ENCODE measurements at regions not wholly inside any gene's neighbourhood (a gene's known extent, or its start where the extent isn't known, plus 50 kb on each side); places are given as distances from the start of the nearest gene placed in this dataset.
"Not testable (repeated sequence)": the region's sequence is repeated elsewhere in the genome, so short reads cannot be mapped to it uniquely, and the experiment has no call there.

DNA sequence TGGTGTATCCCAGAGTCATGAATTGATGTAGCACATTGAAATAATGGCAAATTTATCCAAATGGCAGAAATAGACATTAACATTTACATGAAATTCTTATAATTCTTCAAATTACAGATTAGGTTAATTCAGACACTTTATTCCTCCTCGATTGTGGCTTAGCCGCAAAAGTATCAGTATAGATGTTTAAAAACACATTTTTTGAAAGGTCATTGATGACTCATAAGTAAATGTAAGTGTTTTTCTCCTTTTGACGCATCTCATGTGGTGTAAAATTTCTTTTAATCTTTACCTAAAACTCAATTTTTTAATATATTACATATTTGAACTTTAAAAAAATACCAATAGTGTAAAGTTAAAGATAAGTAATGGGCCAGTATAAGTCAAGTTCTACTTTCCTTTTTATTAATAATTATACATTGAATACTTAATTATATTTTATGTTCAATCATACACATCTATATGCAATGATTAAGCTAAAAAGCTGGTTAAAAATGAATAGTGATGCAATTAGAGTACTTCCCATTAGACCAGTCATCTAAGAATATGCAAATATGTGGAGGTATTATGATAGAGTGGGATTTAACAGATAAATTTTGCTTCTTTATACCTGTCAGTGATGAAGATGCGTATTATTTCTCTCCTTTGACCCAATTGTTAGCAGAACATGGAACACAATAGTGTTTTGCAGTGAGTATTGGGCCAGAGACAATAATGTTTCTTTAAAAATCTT is 678.1 kb upstream of the DPPA4 start:
- DNase-seq, result no peak

DNA sequence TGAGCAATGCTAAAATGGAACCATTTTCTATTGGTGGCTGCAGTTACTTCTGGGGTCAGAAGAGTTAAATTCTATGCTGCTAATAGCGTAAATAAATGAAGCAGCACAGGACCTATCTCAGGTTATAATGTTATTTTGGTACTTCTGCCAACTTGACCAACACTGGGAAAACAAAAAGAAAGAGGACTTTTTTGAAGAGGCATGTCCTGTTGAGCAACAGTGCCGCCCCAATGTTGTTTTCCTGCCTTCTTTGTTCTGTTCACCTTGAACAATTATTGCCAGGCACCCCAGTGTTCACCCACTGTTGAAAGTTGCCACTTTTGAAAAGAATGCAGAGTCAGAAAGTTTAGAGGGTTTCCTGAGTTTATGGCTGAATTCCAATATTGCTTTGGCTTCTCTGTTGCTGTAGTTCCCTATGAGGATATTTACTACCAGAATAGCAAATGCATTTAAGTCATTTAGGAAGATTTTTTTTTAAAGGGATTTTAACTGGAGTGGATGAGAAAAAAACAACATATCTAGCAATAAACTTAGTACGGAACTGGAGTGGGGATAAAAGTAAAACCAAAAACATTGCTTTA is 679.0 kb upstream of the DPPA4 start:
- DNase-seq, result no peak

DNA sequence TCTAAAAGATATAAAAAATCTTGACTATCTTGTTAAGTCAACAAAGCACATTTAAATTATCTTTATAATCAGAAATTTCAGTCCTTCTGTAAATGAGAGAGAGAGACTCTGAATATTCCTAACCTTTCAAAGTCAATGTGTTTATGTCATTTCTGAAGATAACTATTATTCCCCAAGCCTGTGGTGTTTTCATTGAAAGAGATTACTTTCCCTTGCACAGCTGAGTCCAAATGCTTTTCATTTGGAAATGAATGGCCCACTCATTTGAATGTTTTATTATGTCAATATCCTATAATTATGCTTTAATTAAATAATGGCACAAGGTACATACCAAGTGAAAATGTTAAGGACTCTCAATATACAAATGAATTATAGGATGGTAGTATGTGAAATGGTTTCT is 680.0 kb upstream of the DPPA4 start:
- DNase-seq, result no peak

DNA sequence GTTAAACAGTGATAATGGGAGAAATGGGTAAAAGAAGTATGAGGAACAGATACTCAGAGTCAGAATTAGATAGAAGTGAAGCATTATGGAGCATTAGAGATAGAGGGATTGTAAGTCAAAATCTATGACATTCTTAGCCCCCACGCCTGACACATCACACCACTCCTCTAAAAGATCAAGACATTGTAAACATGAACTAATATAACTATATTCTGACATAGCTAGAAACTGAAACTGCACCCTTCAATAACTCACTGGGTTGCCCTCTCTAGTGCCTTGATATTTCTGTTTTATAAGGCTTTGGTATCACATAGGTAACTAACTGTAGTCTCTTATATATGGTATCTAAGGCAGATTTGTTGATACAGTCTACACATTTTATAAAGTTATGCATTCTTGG is 684.3 kb upstream of the DPPA4 start:
- no peak for DNase-seq

DNA sequence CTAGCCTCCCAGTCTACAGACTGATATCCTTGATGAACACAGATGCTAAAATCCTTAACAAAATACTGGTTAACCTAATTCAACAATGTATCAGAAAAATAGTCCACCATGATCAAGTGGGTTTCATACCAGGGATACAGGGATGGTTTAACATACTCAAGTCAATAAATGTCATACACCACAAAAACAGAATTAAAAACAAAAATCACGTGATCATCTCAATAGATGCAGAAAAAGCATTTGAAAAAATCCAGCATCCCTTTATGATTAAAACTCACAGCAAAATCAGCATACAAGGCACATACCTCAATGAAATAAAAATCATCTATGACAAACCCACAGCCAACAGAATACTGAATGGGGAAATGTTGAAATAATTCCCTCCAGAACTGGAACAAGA is 685.7 kb upstream of the DPPA4 start:
- DNase-seq, result not testable (repeated sequence)

DNA sequence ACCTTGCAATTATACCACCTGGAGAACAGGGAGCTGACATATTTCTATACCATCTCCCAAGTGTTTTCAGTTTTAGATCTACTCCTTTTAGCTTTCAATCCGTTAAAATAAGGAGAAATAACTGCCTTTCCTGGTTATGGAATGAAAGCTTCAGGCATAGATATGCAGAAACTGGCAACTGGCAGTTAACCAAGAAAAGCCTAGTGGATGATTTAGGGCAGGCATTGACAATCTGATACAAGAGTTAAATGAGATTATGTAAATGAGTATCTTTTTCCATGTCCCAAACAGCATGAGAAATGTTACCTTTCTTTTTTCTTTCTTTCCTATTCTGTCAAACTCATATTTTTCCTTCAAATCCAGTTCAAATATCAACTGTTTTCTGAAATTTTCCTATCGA is 689.1 kb upstream of the DPPA4 start:
- DNase-seq, result peak; percentile 6

DNA sequence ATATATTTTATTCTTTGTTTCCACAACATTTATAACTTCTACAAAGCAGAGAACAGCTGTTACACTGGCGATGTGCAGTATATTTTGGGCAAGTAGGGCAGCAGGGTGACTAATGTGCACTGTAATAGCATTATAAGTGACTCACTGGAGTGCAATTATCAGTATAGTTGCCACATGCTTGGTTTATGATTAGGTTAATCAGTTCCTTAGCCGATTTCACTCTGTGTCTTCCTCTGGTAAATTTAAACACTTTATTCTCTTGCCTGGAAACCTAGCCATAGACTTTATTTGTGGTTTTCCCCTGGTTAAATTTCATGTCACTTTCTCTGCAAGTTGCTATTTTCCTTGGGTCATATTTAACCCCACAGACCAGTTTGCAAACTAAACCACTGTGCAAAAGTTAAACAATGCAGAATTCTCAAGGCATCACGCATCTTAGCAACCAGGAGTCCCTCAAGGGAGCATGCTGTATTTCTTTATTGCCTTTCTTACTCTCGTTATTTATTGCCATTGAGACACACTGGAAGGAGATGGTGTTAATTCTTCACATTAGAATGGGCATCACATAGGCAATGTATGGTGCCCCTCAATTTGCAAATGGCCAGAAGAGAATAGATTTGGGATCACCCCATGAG is 690.2 kb upstream of the DPPA4 start:
- DNase-seq, result peak; percentile 37

DNA sequence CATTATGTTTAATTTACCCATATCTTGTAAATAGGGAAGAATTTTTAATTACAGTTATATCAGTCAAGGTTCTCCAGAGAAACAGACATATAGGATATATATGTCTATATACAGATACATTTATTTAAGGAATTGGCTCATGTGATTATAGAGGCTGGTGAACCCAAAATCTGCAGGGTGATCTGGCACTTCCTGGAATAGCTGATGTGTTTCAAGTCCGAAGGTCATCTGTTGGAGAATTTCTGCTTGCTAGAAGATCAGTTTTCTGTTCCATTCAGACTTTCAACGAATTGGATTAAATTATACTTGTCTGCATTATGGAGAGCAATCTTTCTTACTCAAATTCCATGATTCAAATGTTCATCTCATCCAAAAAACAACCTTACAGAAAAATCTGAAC is 694.6 kb upstream of the DPPA4 start:
- DNase-seq, result no peak

DNA sequence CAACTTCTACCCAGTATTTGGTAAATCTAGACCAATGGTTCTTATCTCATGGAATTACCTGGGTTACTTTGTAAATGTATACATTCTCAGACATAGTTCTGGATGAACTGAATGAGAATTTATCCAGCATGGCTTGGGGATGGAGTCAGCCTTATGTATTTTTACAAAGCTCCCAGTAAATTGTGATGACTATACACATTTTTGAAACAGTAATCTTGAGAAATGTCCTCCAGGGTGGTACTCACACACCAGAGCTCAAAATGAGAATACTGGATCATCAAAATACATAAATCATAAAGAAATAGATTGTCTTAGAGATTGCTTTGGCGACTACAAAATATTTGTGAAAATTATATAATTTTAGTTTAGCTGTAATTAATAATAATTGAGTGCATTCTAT is 722.1 kb upstream of the DPPA4 start:
- no peak for DNase-seq

DNA sequence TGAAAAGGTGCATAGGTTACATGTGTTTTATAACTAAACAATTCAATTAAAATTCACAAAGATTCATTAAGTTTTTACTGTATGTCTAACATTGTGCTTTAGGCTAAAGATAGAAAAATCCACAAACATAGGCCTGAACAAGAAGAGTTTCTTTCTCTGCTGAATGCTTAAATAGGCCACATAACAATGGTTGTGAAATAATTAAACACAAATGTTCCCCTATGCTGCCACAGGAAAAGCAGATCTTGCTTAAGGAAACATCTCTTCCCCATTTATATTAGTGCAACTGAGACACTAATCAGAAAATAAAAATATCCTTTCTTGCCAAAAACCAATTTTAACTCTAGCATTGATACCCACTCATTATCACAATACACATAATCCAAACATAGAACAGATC is 725.4 kb upstream of the DPPA4 start:
- no peak for DNase-seq

DNA sequence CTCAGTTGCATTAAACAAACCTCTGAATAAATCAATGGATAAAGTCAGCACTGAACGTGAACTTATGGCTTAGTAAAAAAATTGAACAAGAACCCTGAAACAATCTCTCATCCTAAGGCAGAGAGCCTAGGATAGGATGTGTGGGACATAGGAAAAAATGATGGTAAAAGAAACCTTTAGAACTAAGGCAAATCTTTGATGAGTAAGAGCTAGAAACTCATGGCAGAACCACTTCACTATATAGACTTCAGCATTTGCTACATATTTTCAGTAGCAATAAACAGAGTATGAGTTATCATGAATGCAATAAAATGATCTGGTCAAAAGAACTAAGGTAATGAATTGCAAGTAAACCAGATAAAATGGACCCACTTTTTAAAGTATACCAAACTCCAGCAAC is 725.8 kb upstream of the DPPA4 start:
- no peak for DNase-seq

DNA sequence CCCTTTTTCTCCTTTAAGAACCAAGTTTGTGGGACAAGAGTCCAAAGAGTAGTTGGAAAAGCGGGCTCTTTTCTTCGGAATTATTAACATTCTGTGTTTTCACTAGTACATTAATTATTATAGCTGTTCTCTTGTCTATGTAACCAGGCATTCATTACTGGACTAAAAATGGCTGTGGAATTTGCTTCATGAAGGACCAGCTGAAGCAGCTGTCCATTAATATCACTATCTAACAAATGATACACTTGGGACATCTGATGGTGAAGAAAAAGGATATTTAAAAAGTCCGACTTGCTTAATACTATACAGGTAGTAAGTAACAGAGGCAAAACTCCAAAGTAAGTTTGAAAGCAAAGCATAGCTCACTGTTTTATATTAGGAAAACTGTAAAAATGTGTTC is 728.9 kb upstream of the DPPA4 start:
- no peak for DNase-seq

DNA sequence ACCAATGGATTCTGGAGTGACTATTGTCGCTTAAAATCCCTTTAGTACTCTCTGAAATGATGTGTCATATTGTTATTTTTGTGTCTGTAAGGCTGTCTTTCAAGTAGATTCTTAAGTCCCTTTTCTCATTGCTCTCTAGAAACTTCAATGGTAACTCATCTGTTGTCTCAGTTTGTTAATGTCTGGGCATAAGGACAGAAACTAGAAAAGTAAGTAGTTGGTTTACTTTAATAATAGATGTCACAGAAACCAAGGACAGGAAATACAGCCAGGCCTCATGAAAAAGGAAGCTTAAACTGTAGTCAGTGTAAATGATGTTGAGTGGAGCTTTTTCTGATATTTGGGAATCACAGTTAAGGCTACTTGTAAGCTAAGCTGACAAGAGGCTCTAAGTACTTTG is 730.2 kb upstream of the DPPA4 start:
- DNase-seq, result no peak

DNA sequence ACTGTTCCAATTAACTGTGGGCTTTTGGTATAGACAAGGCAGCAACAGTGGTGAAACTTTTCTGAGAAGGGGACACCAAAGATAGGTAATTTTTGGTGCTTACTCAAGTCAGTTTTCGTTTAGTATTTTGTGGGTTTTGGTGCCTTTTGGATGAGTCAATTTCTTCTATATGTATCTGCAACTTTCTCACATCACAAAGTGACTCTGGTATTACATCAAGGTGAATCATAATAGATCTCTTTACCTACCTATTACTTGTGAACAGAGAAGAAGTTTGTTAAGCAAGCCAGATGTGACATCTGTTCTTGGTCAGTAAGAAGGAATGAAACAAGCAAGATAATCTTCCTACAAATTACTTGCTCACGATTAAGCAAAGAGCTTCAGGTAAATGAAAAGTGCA is 732.4 kb upstream of the DPPA4 start:
- no peak for DNase-seq

DNA sequence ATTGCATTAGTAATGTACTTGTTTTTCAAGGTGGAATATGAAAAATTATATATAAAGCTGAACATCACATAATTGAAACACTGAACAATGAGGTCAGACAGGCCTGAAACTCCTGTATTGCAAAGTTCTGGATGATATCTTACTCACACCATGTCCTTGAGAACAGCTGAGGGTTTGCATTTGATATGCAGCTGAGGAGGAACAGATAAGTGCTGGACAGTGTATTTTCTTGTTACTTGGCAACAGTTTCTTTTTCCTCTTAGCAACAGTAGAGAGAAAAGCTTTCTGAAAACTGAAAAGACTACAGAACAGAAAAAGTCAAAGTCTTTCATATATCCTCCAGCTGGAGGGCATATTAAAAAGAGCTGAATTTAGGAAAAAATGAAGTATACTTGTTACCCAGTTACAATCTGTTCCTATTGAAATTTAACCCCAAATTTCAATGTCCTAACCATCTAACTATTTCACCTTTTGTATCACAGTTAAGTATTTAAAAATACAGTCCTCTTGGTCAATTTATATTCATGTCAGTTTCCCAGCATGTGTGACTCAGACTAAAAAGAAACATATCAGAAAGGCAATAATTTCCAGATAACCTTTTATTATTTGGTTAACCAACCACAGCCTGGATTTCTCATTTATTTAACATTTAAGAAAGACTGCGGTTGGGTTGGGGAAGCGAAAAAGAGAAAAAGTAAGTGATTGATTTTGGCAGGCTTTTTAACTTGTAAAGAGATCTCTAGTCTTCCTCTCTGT is 733.0 kb upstream of the DPPA4 start:
- DNase-seq, result no peak

DNA sequence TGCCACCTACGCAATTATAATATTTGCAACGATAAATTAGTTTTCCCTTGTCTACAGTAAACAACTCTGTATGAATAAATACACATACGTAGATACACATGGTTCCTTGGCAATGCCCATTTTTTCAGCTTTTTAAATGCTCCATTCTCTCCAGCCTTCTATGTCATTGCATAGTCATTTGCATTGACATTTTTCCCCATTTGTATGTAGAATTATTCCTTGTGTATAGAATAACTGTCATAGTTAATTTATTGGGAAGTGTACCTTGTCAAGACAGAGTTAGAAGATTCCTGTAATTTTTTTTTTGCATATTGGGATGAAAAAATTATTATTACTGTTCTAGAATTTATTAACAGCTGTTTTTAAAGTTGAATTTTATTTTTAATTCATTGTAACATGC is 736.7 kb upstream of the DPPA4 start:
- DNase-seq, result no peak

DNA sequence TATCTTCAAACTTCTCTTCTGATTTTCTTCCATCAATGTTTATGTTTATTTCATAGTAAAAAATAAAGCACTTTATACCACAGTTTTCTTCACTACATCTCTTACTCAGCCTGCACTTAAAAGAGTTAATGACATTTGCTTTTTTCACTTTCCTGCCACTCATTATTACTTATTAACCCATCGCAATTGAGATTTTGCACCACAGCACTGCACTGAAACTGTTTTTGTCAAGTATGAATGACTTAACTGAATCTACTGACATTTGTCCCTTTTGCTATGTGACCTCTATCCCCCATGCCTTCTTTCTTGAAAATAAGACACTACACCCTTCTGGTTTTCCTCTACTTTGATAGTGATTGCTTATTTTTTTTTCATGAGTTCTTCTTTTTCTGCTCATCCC is 739.7 kb upstream of the DPPA4 start:
- DNase-seq, result no peak

DNA sequence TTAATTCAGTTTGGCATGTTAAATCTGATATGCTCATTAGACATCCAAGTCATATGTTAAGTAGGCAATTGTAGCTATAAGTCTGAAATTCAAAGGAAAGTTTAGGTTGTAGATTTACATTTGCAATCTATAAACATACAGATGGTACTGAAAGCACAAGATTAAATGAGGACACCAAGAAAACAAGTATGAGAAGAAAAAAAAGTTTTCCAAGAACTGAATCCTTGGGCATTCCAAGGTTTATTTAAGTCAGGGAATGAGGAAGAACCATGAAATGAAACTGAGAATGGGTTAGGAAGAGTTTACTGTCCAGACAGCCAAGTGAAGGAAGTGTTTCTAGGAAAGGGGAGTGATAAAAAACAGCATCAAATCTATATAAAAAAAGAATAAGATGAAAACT is 756.1 kb upstream of the DPPA4 start:
- DNase-seq, result no peak

DNA sequence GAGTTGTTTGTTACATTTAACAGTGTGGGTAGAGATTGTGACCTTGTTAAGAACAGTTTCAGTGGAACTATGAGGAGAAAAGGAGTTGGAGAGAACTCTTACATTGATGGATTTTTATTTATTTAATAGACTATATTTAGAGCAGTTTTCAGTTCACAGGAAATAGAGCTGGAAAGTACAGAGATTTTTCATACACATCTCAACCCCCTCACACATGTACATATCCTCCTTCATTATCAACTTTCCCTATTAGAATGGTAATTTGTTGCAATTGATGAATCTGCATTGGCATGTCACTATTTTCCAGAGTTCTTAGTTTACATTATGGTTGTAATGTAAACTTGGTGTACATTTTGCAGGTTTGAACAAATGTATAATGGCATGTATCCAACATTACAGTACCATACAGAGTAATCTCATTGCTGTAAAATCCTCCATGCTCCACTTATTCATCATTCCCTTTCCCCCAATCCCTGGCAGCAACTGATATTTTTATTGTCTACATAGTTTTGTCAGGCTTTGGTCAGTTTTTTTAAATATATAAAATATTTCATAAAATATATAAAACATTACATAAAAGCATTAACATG is 756.6 kb upstream of the DPPA4 start:
- DNase-seq, result no peak

DNA sequence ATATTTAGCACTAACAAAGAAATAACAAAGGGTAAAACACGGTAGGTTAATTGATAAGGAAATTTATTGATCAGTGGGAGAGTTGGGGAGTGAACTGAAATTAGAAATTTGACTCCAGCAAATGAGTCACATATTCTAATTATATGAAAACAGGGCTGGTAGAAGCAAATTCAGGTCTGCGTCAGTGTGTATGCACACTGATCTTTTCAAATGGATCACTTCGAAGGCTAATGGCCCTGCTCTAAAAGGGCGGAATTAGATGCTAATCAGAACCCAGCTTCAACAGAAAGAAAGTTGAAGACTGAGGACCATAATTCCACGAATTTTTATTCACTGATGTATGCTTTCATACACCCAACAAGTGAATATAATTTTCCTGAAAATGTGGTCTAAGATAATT is 762.4 kb upstream of the DPPA4 start:
- no peak for DNase-seq

DNA sequence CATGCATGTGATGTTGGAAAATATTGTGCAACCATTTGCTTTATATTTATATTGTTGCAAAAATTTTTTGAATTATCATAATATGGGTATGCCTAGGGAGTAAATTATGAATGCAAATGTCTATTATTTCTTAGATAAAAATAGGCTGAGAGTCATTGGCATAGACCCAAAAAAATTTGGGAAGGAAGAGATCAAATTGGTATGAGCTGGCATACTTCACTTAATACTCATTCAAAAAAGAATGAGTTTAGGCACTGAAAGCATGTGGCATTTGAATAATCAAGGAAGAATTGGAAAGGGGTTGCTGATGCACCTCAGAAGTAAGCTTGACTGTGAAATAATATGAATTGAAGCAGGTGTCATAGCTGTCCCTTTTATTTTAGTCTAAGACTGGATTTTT is 764.0 kb upstream of the DPPA4 start:
- DNase-seq, result peak; percentile 7

DNA sequence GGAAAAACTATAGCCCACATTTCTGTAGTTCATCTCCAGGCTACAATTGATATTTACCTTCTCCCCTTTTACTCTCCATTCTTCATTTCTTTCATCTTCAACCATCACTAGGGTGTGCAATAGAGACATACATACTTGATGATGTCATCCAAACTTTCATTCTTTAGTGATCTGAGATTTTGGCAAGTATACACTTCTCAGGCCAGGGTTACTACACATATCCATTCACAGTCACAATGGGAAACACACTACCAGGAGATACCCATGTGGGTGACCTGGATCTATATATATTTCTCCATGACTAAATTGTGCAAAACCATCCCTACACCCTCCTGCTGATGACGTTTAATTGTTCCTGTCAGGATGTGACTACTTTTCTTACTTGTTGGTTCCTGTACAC is 769.5 kb upstream of the DPPA4 start:
- no peak for DNase-seq

DNA sequence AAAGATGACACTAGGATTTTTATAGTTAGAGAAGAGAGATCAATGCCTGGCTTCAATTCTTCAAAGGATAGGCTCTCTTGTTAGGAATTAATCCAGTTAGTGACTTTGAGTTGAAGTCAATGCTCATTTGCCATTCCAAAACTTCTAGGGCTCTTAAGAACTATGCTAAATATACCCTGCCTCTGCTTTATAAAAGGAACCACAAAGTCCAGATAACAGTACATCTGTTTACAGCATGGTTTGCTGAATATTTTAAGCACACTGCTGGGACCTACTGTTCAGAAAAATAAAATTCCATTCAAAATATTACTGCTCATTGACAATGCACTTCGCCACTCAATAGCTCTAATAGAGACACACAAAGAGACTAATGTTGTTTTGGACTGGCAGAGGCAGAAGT is 786.6 kb upstream of the DPPA4 start:
- no peak for DNase-seq

Measured in fibroblast of skin of scalp (primary cell).